Occipital lobe (tissue), 1 donor: ENCODE measurements at regions not wholly inside any gene's neighbourhood (a gene's known extent, or its start where the extent isn't known, plus 50 kb on each side); places are given as distances from the start of the nearest gene placed in this dataset.
"Not testable (repeated sequence)": the region's sequence is repeated elsewhere in the genome, so short reads cannot be mapped to it uniquely, and the experiment has no call there.

ENCODE experiments used
- DNase-seq: peaks from one replicate; lab custom pipeline; 2025; lab: John Stamatoyannopoulos, UW

DNA sequence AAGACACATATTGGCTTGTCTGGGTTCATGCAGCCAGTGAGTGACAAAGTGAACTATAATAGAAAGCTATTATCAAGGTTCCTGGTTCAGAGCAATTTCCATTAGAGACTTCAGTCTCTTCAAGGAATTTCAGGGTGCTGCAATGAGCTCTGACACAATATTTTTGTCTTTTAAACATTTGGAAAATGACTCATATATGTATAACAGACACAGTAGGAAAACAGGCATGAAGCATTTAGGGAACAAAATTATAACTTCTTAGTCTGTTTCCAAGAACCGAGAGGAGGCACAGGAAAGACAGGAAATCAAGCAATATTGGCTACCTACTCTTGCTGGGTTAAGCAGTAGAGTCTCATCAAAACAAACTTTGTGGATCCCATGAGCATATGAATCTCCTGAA, 170.4 kb downstream of the PTPRC start:
- DNase-seq = no peak

- DNase-seq = no peak
Observed at GRCh38 chr1:198811449-198811848, 172.6 kb downstream of the PTPRC start.

DNA sequence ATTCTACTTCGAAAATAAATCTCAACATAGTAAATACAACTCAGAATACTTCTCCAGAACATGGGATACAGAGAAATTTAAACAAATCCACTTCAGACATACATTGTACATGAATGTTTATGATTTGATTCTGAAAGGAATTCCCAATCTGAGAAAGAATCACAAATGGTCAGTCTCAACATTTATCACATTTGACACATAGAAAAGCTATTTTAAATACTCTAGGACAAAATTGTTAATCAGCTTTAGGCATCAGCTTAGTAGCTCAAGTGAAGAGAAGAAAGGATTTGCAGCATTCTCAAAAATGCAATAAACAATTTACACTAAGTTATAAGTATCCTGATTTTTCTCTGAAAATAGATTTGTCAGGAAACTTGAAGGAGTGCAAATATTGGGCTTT, 184.8 kb downstream of the PTPRC start:
- DNase-seq = no peak

- DNase-seq = no peak
Observed at GRCh38 chr1:198825254-198825653, 186.4 kb downstream of the PTPRC start.

GRCh38 chr1:198829356-198829755, 190.5 kb downstream of the PTPRC start:
- DNase-seq = no peak

GRCh38 chr1:198829944-198830343, 191.1 kb downstream of the PTPRC start:
- DNase-seq = no peak

GRCh38 chr1:198830412-198830811, 191.6 kb downstream of the PTPRC start:
- DNase-seq = no peak

- no peak for DNase-seq
Observed at GRCh38 chr1:198833706-198834503, 195.1 kb downstream of the PTPRC start.

DNA sequence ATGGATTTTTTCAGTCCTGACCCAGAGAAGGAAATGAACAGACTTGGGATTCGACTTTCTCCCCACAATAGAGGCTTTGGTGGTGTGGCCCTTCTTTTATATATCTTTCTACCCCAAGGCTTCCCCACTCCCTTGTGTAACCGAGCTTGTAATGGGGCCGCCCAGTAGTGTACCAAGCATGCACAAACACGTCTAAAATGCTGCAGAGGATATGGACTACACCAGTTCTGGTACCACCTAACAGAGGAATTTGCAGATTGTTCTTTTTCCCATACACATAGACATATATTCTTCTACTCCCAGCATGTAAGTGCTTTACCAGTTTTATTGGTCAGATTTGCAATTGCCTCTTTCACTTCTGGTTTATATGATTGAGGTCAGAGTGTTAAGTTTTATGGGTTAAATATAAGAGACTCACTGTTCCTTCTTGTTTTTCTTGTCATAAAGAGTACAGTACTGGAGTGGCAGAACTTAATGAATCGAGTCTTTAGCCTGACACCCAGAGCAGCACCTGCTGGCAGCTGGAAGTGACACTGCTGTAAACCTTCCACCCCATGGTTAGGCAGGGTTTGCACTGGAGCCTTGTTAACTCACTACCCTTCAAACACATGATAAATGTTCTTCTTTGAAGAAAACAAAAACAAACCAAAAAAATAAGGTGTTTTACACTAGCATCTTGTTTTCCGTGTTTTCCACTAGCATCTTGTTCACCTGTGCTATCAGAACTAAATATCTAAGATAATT, 198.6 kb downstream of the PTPRC start:
- DNase-seq = no peak

- no peak for DNase-seq
Observed at GRCh38 chr1:198838022-198838342, 199.1 kb downstream of the PTPRC start.

GRCh38 chr1:198841477-198841876, 202.6 kb downstream of the PTPRC start:
- no peak for DNase-seq

- no peak for DNase-seq
Observed at GRCh38 chr1:198842686-198843085, 203.8 kb downstream of the PTPRC start.

DNA sequence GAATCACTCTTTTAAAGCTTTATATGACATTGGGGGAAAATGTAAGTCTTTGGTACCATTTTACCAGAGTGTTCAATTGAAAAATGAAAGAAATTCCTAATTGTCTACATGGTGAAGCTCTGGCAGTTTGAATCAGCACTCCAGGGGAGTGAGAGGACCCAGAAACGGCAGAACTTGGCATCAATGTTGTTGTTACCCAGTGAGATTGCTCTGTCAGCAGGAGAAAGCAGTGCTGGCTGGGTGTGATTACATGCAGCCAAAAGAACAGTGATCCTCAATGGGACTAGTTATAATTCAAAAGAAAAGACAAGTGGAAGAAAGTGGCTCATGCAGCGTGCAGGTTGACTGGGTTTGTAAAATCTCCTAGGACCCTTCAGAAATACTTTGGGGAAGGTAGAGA, 206.4 kb downstream of the PTPRC start:
- DNase-seq = no peak

DNA sequence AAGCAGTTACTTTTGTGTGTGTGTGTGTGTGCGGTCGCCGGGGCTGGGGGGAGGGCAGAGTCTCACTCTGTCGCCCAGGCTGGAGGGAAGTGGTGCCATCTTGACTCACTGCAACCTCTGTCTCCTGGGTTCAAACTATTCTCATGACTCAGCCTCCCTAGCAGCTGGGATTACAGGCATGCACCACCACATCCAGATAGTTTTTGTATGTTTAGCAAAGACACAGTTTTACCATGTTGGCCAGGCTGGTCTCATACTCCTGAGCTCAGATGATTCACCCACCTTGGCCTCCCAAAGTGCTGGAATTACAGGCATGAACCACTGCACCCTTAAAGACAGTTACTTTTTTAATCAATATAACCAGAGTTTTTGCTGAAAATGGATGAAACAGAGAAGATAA, 207.0 kb downstream of the PTPRC start:
- no peak for DNase-seq

DNA sequence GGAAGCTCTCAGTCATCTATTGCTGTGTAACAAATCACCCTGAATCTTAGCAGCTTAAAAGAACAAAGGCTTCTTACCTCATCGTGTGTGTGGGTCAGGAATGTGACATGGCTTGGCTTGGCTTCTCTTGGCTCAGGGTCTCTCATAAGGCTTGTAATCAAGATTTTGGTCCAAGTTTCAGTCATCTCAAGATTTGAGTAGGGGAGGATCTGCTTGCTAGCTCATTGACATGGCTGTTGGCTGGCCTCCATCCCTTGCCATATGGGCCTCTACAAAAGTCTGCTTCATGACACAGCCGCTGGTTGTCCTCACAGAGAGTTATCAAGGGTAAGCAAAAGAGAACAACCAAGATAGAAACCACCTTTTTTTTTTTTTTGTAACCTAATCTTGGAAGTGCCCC, 207.7 kb downstream of the PTPRC start:
- DNase-seq = no peak

GRCh38 chr1:198848206-198848605, 209.4 kb downstream of the PTPRC start:
- DNase-seq = no peak

DNA sequence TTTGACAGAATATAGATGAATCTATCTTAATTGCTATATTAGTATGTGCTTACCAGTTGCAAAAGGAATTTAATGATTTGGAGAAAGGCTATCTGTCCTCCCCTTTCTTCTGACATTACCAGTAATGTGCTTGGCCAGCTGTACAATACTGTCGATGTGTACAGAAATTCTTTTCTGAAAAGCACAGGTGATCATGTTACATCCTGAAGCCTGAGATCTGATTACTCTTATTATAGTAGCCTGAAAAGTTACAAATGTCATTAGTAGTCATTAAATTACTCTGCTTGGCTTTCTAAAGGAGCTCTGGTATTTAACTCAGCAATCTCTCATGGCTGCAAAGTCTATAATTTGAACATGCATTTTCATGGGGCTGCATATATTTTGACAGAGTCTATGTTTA, 209.8 kb downstream of the PTPRC start:
- no peak for DNase-seq

- DNase-seq = no peak
Observed at GRCh38 chr1:198849093-198849492, 210.3 kb downstream of the PTPRC start.

DNA sequence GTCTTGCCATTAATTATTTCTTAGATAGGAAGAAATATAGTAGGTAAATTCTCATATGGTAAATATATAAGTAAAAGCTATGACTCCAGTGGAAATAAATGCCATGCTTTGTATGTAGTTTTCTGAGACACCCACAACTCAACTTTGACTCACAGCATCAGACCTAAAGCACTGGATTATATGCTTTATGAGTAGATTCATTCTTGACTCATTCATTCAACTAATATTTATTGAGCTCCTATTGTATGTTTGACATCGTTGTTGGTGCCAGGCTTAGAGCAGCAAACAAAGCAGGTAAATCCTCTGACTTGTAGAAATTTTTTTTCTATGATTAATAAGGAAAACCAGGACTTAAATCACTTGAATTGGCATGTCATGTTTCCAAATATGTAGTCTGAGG, 211.4 kb downstream of the PTPRC start:
- DNase-seq = no peak

GRCh38 chr1:198850966-198851365, 212.1 kb downstream of the PTPRC start:
- DNase-seq = not testable (repeated sequence)

GRCh38 chr1:198856601-198857000, 217.8 kb downstream of the PTPRC start:
- DNase-seq = no peak

- DNase-seq = no peak
Observed at GRCh38 chr1:198858033-198858432, 219.2 kb downstream of the PTPRC start.

DNA sequence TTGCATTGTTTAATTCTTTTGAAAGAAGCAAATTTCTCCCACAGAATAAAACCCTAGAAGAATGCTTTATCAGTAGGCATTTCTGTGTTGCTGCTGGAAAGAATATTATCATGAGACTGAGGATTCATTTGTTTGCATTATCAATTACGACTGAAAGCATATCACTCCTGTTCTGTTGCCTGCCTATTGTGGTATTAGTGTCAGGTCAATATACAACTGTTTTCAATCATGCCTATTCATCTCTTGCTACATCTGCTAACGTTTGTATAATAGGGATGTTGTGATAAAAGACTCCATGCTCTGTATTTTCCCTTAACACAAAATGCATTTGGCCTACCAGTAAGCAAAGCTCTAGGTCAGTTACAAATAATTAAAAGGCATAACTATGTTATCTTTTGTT, 221.5 kb downstream of the PTPRC start:
- no peak for DNase-seq
